Ascending aorta (tissue), 2 donors: ENCODE measurements at regions not wholly inside any gene's neighbourhood (a gene's known extent, or its start where the extent isn't known, plus 50 kb on each side); places are given as distances from the start of the nearest gene placed in this dataset.

Source experiments
- DNase-seq, 2 donors: peaks; one replicate each; pipeline ENCODE4 v3.0.0-alpha.2; 2019; ENCODE audit warnings: low spot score in 2 of 2
- H3K27ac ChIP-seq, 2 donors: fragments of 200-600 bp; sonication (generic); one replicate each; pipeline ENCODE4 v1.5.1; 2016 to 2017; ENCODE audit warnings: mild to moderate bottlenecking in 1 of 2
- H3K27me3 ChIP-seq: fragments of 200-600 bp; sonication (generic); one replicate; pipeline ENCODE4 v1.5.1; 2017
- H3K36me3 ChIP-seq, 2 donors: fragments of 200-600 bp; sonication (generic); one replicate each; pipeline ENCODE4 v1.5.1; 2016
- H3K4me1 ChIP-seq, 2 donors: fragments of 200-600 bp; sonication (generic); one replicate each; pipeline ENCODE4 v1.5.1; 2016 to 2017; ENCODE audit warnings: mild to moderate bottlenecking in 1 of 2
- H3K4me3 ChIP-seq, 2 donors: fragments of 200-600 bp; sonication (generic); one replicate each; pipeline ENCODE4 v1.5.1; 2016 to 2017; ENCODE audit warnings: mild to moderate bottlenecking in 1 of 2
- H3K9me3 ChIP-seq, 2 donors: fragments of 200-600 bp; sonication (generic); one replicate each; pipeline ENCODE4 v1.5.1; 2016
- intact Hi-C: fragments of 100-400 bp; cut with DNase I; formaldehyde crosslinking; loops from one replicate; pipeline ENCODE4 v1.15.1; 2023
- TF ChIP-seq, protein P1 (sequence below), 3 experiments: fragments of 200-600 bp in 2 of 3; fragments of 450-650 bp in 1 of 3; sonication (generic) in 2 of 3; IDR thresholded peaks; one replicate each; pipeline ENCODE4 v1.5.1; 2016 to 2019; ENCODE audit warnings: antibody characterized with exemption in 3 of 3, mild to moderate bottlenecking in 1 of 3, moderate library complexity in 1 of 3

DNA sequence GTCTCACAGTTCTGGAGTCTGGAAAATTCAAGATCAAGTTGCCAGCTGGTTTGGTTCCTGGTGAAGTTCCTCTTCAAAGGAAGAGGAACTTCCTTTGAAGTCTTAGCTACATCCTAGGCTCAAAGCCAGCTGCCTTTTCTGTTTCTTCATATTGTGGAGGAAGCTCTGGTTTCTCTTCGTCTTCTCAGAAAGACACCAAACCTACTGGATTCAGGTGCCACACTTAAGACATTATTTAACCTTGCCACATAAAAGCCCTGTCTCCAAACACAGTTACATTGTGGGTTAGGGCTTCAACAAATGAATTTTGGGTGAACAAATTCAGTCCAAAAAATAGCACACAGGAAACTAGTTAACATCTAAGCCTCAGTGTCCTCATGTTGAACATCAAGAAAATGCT lies 1019.8 kb downstream of the GALC start:
- Histone ChIP-seq H3K4me1 (no peaks in the 10 kb centered on the region), H3K36me3 (no peaks in the 10 kb centered on the region), H3K4me3 (no peak overlapping the region), H3K27me3 (no peaks in the 10 kb centered on the region), H3K9me3 (no peaks in the 10 kb centered on the region), H3K27ac (no peak overlapping the region)
- DNase-seq, result no peak
- intact Hi-C loops, result no loop called here
- TF ChIP-seq, protein P1, sequence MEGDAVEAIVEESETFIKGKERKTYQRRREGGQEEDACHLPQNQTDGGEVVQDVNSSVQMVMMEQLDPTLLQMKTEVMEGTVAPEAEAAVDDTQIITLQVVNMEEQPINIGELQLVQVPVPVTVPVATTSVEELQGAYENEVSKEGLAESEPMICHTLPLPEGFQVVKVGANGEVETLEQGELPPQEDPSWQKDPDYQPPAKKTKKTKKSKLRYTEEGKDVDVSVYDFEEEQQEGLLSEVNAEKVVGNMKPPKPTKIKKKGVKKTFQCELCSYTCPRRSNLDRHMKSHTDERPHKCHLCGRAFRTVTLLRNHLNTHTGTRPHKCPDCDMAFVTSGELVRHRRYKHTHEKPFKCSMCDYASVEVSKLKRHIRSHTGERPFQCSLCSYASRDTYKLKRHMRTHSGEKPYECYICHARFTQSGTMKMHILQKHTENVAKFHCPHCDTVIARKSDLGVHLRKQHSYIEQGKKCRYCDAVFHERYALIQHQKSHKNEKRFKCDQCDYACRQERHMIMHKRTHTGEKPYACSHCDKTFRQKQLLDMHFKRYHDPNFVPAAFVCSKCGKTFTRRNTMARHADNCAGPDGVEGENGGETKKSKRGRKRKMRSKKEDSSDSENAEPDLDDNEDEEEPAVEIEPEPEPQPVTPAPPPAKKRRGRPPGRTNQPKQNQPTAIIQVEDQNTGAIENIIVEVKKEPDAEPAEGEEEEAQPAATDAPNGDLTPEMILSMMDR (IDR thresholded peaks at IDR 0.05), result no peak

DNA sequence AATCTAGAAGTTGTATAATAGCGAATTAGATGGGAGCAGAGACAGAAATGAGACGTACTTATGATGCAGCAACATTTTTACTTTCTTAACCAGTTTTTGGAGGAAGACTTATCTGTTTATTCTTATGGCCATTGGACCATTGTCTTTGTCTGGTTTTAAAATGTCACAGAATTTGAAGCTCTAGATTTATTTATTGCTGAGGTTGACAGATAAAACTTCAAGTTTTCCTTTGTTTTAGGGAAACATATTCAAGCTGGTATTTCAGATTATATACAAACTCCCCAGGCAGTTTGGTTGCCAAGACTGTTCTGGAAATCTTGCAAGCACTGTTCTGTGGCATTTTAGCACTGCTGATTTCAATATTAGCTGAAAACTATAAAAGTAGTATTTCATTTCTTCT lies 1021.7 kb downstream of the GALC start:
- intact Hi-C loops, result no loop called here
- TF ChIP-seq, protein P1 (IDR thresholded peaks at IDR 0.05), result no peak
- no peaks in the 10 kb centered on the region for H3K4me1 ChIP-seq

DNA sequence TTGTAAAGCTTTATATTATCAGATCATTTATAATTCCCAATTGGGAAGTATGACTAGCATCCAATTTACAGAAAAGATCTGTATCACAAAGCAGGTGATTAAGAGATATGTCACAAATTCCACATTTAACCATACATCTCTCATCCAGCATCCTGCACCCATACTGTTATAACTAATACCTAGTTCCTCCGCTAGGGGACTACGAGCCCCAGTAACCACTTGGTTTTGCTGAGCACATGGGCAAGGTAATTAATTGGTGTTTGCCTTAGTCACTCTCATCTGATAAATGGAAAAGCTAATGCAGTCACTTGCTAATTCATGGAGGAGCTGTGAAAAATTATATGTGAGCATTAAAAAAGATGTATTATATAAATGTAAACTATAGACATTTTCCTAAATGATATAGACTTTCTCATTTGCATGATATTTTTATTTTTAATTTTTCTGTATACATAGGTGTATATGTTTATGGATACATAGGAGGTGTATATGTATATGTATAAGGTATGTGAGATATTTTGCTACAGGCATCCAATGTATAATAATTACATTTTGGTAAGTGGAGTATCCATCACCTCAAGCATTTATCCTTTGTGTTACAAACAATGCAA lies 1031.8 kb downstream of the GALC start:
- Histone ChIP-seq H3K36me3 (no peaks in the 10 kb centered on the region), H3K27me3 (no peaks in the 10 kb centered on the region), H3K4me1 (no peaks in the 10 kb centered on the region), H3K9me3 (no peaks in the 10 kb centered on the region), H3K27ac (no peak overlapping the region), H3K4me3 (no peak overlapping the region)
- no peak for DNase-seq
- TF ChIP-seq, protein P1 (IDR thresholded peaks at IDR 0.05), result no peak
- intact Hi-C loops, result no loop called here

More for the DNA sequence above, 1021.7 kb downstream of the GALC start:
- no peak overlapping the region for H3K27ac ChIP-seq
- no peaks in the 10 kb centered on the region for H3K36me3 ChIP-seq
- no peak overlapping the region for H3K4me3 ChIP-seq
- no peaks in the 10 kb centered on the region for H3K27me3 ChIP-seq
- no peaks in the 10 kb centered on the region for H3K9me3 ChIP-seq
- DNase-seq, result no peak

DNA sequence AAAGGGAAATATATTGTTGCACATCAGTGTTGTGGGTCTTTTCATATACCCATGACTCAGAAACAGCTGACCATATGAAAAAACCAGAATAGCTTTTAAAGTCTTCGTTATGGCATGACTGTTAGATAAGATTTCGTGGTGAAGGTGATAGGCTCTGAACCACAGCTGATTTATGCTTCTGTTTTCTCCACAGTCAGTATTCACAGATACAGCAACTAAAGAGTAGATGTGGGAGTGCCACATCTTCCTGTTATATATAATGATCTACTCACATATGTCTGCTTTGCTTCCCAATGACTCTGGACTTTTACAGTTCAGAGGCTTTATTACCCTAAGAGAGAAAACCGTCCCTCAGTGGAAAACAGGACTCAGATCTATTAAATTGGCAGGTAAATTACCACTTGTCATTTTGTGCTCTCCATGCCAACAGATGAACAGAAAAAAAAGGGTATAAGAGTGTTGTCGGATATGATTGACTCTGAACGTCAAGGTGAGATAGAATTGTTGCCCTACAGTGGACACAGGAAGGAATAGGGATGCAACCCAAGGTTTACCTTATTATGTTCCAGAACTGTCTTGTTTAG lies 1037.1 kb downstream of the GALC start:
- DNase-seq, result no peak
- no peak overlapping the region for H3K4me3 ChIP-seq

DNA sequence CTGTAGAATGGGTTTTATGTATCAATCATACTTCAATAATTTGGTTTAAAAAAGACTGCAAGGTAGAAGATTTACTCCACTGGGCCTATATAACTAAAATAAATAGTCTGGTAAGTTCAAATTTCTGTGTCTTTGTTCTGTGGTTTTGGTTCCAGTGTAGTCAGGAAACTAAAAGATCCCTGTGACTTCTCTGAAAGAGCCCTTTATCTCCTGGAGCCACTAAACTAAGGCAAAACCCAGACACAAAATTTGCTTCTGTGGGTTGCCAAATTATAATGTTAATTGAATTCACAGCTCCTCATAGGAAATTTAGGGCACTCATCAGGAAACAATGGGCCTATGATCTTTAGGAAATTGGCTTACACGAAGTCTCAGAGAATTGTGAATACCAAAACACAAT lies 1038.4 kb downstream of the GALC start:
- intact Hi-C loops, result no loop called here
- H3K4me1 ChIP-seq, result no peaks in the 10 kb centered on the region
- no peak overlapping the region for H3K4me3 ChIP-seq
- no peaks in the 10 kb centered on the region for H3K36me3 ChIP-seq
- no peaks in the 10 kb centered on the region for H3K9me3 ChIP-seq
- no peak for DNase-seq
- H3K27ac ChIP-seq, result no peak overlapping the region
- no peaks in the 10 kb centered on the region for H3K27me3 ChIP-seq
- TF ChIP-seq, protein P1 (IDR thresholded peaks at IDR 0.05), result no peak

More for the DNA sequence above, 1037.1 kb downstream of the GALC start:
- H3K27ac ChIP-seq, result no peak overlapping the region
- H3K27me3 ChIP-seq, result no peaks in the 10 kb centered on the region
- H3K36me3 ChIP-seq, result no peaks in the 10 kb centered on the region
- intact Hi-C loops, result no loop called here
- no peaks in the 10 kb centered on the region for H3K4me1 ChIP-seq
- no peaks in the 10 kb centered on the region for H3K9me3 ChIP-seq
- TF ChIP-seq, protein P1 (IDR thresholded peaks at IDR 0.05), result no peak
